NOMO-1 (cell line): ENCODE measurements at regions not wholly inside any gene's neighbourhood (a gene's known extent, or its start where the extent isn't known, plus 50 kb on each side); places are given as distances from the start of the nearest gene placed in this dataset.
"Not testable (repeated sequence)": the region's sequence is repeated elsewhere in the genome, so short reads cannot be mapped to it uniquely, and the experiment has no call there.

Experiments used
- DNase-seq, 2 experiments: peaks; one replicate each; lab custom pipeline; 2025; ENCODE audit not compliant: unreplicated experiment in 2 of 2; lab: John Stamatoyannopoulos, UW

- no peak for DNase-seq
These were observed 162.1 kb upstream of the EMCN start for GRCh38 chr4:100679926-100680325.

- no peak for DNase-seq
These were observed 157.2 kb upstream of the EMCN start for GRCh38 chr4:100674976-100675375.

GRCh38 chr4:100657187-100657586 lies 139.4 kb upstream of the EMCN start:
- DNase-seq, result no peak

GRCh38 chr4:100651499-100652175 lies 133.8 kb upstream of the EMCN start:
- DNase-seq, result peak; percentile 35 to 73

GRCh38 chr4:100649417-100649816 lies 131.6 kb upstream of the EMCN start:
- DNase-seq, result no peak

- no peak for DNase-seq
These were observed 126.3 kb upstream of the EMCN start for GRCh38 chr4:100644150-100644549.

- no peak for DNase-seq
These were observed 123.5 kb upstream of the EMCN start for GRCh38 chr4:100641336-100641735.

GRCh38 chr4:100635899-100636298 lies 118.1 kb upstream of the EMCN start:
- DNase-seq, result no peak

GRCh38 chr4:100633269-100633668 lies 115.4 kb upstream of the EMCN start:
- DNase-seq, result no peak

GRCh38 chr4:100632163-100632562 lies 114.3 kb upstream of the EMCN start:
- DNase-seq, result no peak

- no peak for DNase-seq
These were observed 113.6 kb upstream of the EMCN start for GRCh38 chr4:100631281-100631968.

GRCh38 chr4:100630341-100630740 lies 112.5 kb upstream of the EMCN start:
- no peak for DNase-seq

GRCh38 chr4:100609810-100610209 lies 92.0 kb upstream of the EMCN start:
- no peak for DNase-seq

- DNase-seq, result not testable (repeated sequence)
These were observed 90.8 kb upstream of the EMCN start for GRCh38 chr4:100608651-100609050.

GRCh38 chr4:100605144-100605543 lies 87.3 kb upstream of the EMCN start:
- no peak for DNase-seq

GRCh38 chr4:100593935-100594334 lies 76.1 kb upstream of the EMCN start:
- DNase-seq, result peak; percentile 41 to 74

GRCh38 chr4:100591161-100591876 lies 73.5 kb upstream of the EMCN start:
- DNase-seq, result no peak

GRCh38 chr4:100590325-100590724 lies 72.5 kb upstream of the EMCN start:
- DNase-seq, result no peak

- DNase-seq, result no peak
These were observed 70.3 kb upstream of the EMCN start for GRCh38 chr4:100588076-100588475.

- DNase-seq, result no peak
These were observed 64.3 kb upstream of the EMCN start for GRCh38 chr4:100582146-100582545.

GRCh38 chr4:100581337-100581736 lies 63.5 kb upstream of the EMCN start:
- no peak for DNase-seq

- DNase-seq, result no peak
These were observed 58.7 kb upstream of the EMCN start for GRCh38 chr4:100576570-100576969.
